HEK293 (cell line): ENCODE measurements at regions not wholly inside any gene's neighbourhood (a gene's known extent, or its start where the extent isn't known, plus 50 kb on each side); places are given as distances from the start of the nearest gene placed in this dataset.

Experiments
- CTCF ChIA-PET: fragments of 350-600 bp; formaldehyde crosslinking; extraction: SDS; loops from one replicate; lab custom pipeline; 2021; ENCODE audit warnings: antibody characterized with exemption; lab: Yijun Ruan, JAX
- POLR2A ChIA-PET: fragments of 300-600 bp; formaldehyde crosslinking; extraction: SDS; loops from one replicate; lab custom pipeline; 2020; ENCODE audit warnings: antibody characterized with exemption, inconsistent platforms; lab: Yijun Ruan, JAX
- H3K27ac ChIP-seq: fragments of 200-500 bp; sonication (Bioruptor generic); 2 replicates; pipeline ENCODE4 v1.5.1; 2014; ENCODE audit warnings: low read depth, low read length, control low read depth, inconsistent platforms; ENCODE audit errors: extremely low read depth
- H3K36me3 ChIP-seq, 2 experiments: fragments of 200-500 bp in 1 of 2; sonication (Bioruptor generic) in 1 of 2; 1 replicate in 1 of 2; 2 replicates in 1 of 2; pipeline ENCODE4 v1.5.1; 2014 to 2017; ENCODE audit warnings: inconsistent platforms in 2 of 2, low read length in 2 of 2; ENCODE audit not compliant: control insufficient read depth in 2 of 2, insufficient read depth in 1 of 2
- H3K4me1 ChIP-seq: fragments of 200-500 bp; sonication (Bioruptor generic); 2 replicates; pipeline ENCODE4 v1.5.1; 2014; ENCODE audit warnings: mild to moderate bottlenecking, low read length, inconsistent platforms; ENCODE audit not compliant: control insufficient read depth, insufficient read depth
- H3K4me3 ChIP-seq: 2 replicates; pipeline ENCODE4 v1.5.1; 2011; ENCODE audit warnings: low read depth, mild to moderate bottlenecking, control low read depth, low read length, moderate library complexity
- H3K9me3 ChIP-seq: fragments of 200-500 bp; sonication (Bioruptor generic); 2 replicates; pipeline ENCODE4 v1.5.1; 2014; ENCODE audit warnings: low read depth, low read length, inconsistent platforms; ENCODE audit not compliant: control insufficient read depth, insufficient read depth
- BCL11B ChIP-seq: fragments of 450-650 bp; formaldehyde crosslinking; IDR thresholded peaks from 2 replicates; pipeline ENCODE4 v1.5.1; 2016; ENCODE audit warnings: low read depth, missing biosample characterization, missing genetic modification characterization
- KLF8 ChIP-seq: fragments of 450-650 bp; formaldehyde crosslinking; IDR thresholded peaks from 2 replicates; pipeline ENCODE4 v1.5.1; 2016; ENCODE audit warnings: missing biosample characterization, missing genetic modification characterization
- PATZ1 ChIP-seq: fragments of 450-650 bp; formaldehyde crosslinking; IDR thresholded peaks from 2 replicates; pipeline ENCODE4 v1.5.1; 2016; ENCODE audit warnings: missing biosample characterization, missing genetic modification characterization
- SETDB1 ChIP-seq: IDR thresholded peaks from one replicate; pipeline ENCODE4 v1.6.1; 2017; ENCODE audit warnings: mild to moderate bottlenecking, low read length, moderate library complexity, mixed read lengths; ENCODE audit not compliant: insufficient read length
- TCF7L2 ChIP-seq: IDR thresholded peaks from 2 replicates; pipeline ENCODE4 v1.6.1; 2011; ENCODE audit warnings: low read depth, mild to moderate bottlenecking, inconsistent platforms, low read length, moderate library complexity, borderline replicate concordance
- YY2 ChIP-seq: fragments of 450-650 bp; formaldehyde crosslinking; IDR thresholded peaks from 2 replicates; pipeline ENCODE4 v1.5.1; 2016; ENCODE audit warnings: missing biosample characterization, missing genetic modification characterization
- ZEB2 ChIP-seq: fragments of 450-650 bp; formaldehyde crosslinking; IDR thresholded peaks from 2 replicates; pipeline ENCODE4 v1.5.1; 2016; ENCODE audit warnings: missing biosample characterization, missing genetic modification characterization
- ZFP41 ChIP-seq: fragments of 450-650 bp; formaldehyde crosslinking; IDR thresholded peaks from 2 replicates; pipeline ENCODE4 v1.5.1; 2016; ENCODE audit warnings: missing biosample characterization, missing genetic modification characterization, borderline replicate concordance
- ZNF157 ChIP-seq: fragments of 450-650 bp; formaldehyde crosslinking; IDR thresholded peaks from 2 replicates; pipeline ENCODE4 v1.5.1; 2016; ENCODE audit warnings: missing biosample characterization, missing genetic modification characterization
- ZNF169 ChIP-seq: fragments of 450-650 bp; formaldehyde crosslinking; IDR thresholded peaks from 2 replicates; pipeline ENCODE4 v1.5.1; 2016; ENCODE audit warnings: missing biosample characterization, missing genetic modification characterization
- ZNF211 ChIP-seq: fragments of 450-650 bp; formaldehyde crosslinking; IDR thresholded peaks from 2 replicates; pipeline ENCODE4 v1.5.1; 2016; ENCODE audit warnings: low read depth, missing biosample characterization, missing genetic modification characterization
- ZNF426 ChIP-seq: fragments of 450-650 bp; formaldehyde crosslinking; IDR thresholded peaks from 2 replicates; pipeline ENCODE4 v1.5.1; 2017; ENCODE audit warnings: missing biosample characterization, missing genetic modification characterization, mild to moderate bottlenecking, inconsistent platforms, moderate library complexity
- ZNF473 ChIP-seq: fragments of 450-650 bp; formaldehyde crosslinking; IDR thresholded peaks from 2 replicates; pipeline ENCODE4 v1.5.1; 2017; ENCODE audit warnings: missing biosample characterization, missing genetic modification characterization
- ZNF561 ChIP-seq: fragments of 450-650 bp; IDR thresholded peaks from 2 replicates; pipeline ENCODE4 v1.5.1; 2018; ENCODE audit warnings: missing biosample characterization, missing genetic modification characterization, borderline replicate concordance
- ZNF639 ChIP-seq: fragments of 450-650 bp; formaldehyde crosslinking; IDR thresholded peaks from 2 replicates; pipeline ENCODE4 v1.5.1; 2016; ENCODE audit warnings: missing biosample characterization, missing genetic modification characterization
- ZNF707 ChIP-seq: fragments of 450-650 bp; formaldehyde crosslinking; IDR thresholded peaks from 2 replicates; pipeline ENCODE4 v1.5.1; 2016; ENCODE audit warnings: missing biosample characterization, missing genetic modification characterization
- TF ChIP-seq, protein P1 (sequence below): IDR thresholded peaks from 2 replicates; pipeline ENCODE4 v1.6.1; 2011; ENCODE audit warnings: mild to moderate bottlenecking, low read depth, low read length, borderline replicate concordance

- no peak overlapping the region for H3K4me3 ChIP-seq
- POLR2A ChIA-PET = no interaction called here
- no peaks in the 10 kb centered on the region for H3K9me3 ChIP-seq
- H3K27ac ChIP-seq = no peak overlapping the region
- CTCF ChIA-PET = interaction anchor here (0.7 kb wide), 2 partner anchors 56 to 277 kb away, joined by 3 read pairs; no protein-coding TSS in a partner anchor
- no peaks in the 10 kb centered on the region for H3K4me1 ChIP-seq
- TF ChIP-seq ZNF473 (tag by site-specific recombination) (no peak), ZNF639 (tag by site-specific recombination) (no peak)
- H3K36me3 ChIP-seq = no peaks in the 10 kb centered on the region
Measured at GRCh38 chr13:75932636-75933035, 296.5 kb downstream of the LMO7 start.

- H3K4me3 ChIP-seq = no peak overlapping the region
- TF ChIP-seq KLF8 (tag by site-specific recombination) (no peak), ZNF211 (tag by site-specific recombination) (no peak), YY2 (tag by site-specific recombination) (no peak), SETDB1 (no peak), ZEB2 (tag by site-specific recombination) (no peak), TCF7L2 (no peak), ZFP41 (tag by site-specific recombination) (no peak), BCL11B (tag by site-specific recombination) (no peak), ZNF426 (tag by site-specific recombination) (no peak), ZNF707 (tag by site-specific recombination) (no peak), PATZ1 (no peak)
- no peak overlapping the region for H3K27ac ChIP-seq
- no peaks in the 10 kb centered on the region for H3K36me3 ChIP-seq
- H3K4me1 ChIP-seq = no peaks in the 10 kb centered on the region
- CTCF ChIA-PET = no interaction called here
- H3K9me3 ChIP-seq = no peaks in the 10 kb centered on the region
- POLR2A ChIA-PET = no interaction called here
Measured at GRCh38 chr13:75931116-75931515, 295.0 kb downstream of the LMO7 start.

GRCh38 chr13:75929076-75929475 is 292.9 kb downstream of the LMO7 start:
- no peak overlapping the region for H3K27ac ChIP-seq
- no peak for TF ChIP-seq ZNF561 (tag by site-specific recombination)
- TF ChIP-seq, protein P1, sequence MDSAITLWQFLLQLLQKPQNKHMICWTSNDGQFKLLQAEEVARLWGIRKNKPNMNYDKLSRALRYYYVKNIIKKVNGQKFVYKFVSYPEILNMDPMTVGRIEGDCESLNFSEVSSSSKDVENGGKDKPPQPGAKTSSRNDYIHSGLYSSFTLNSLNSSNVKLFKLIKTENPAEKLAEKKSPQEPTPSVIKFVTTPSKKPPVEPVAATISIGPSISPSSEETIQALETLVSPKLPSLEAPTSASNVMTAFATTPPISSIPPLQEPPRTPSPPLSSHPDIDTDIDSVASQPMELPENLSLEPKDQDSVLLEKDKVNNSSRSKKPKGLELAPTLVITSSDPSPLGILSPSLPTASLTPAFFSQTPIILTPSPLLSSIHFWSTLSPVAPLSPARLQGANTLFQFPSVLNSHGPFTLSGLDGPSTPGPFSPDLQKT = no peak
- no peak for TF ChIP-seq ZNF157 (tag by site-specific recombination)
- TF ChIP-seq ZNF169 (tag by site-specific recombination) = no peak
- TF ChIP-seq, all 188 proteins: peak for 0
- no peak overlapping the region for H3K4me3 ChIP-seq
- ChIA-PET CTCF (no interaction called here), POLR2A (no interaction called here)
- no peaks in the 10 kb centered on the region for H3K9me3 ChIP-seq
- H3K36me3 ChIP-seq = no peaks in the 10 kb centered on the region
- H3K4me1 ChIP-seq = no peaks in the 10 kb centered on the region
